HEK293 (cell line): ENCODE measurements at regions not wholly inside any gene's neighbourhood (a gene's known extent, or its start where the extent isn't known, plus 50 kb on each side); places are given as distances from the start of the nearest gene placed in this dataset.

ENCODE experiments used
- CTCF ChIA-PET: fragments of 350-600 bp; formaldehyde crosslinking; extraction: SDS; loops from one replicate; lab custom pipeline; 2021; ENCODE audit warnings: antibody characterized with exemption; lab: Yijun Ruan, JAX
- POLR2A ChIA-PET: fragments of 300-600 bp; formaldehyde crosslinking; extraction: SDS; loops from one replicate; lab custom pipeline; 2020; ENCODE audit warnings: antibody characterized with exemption, inconsistent platforms; lab: Yijun Ruan, JAX
- H3K27ac ChIP-seq: fragments of 200-500 bp; sonication (Bioruptor generic); 2 replicates; pipeline ENCODE4 v1.5.1; 2014; ENCODE audit warnings: low read depth, low read length, control low read depth, inconsistent platforms; ENCODE audit errors: extremely low read depth
- H3K36me3 ChIP-seq, 2 experiments: fragments of 200-500 bp in 1 of 2; sonication (Bioruptor generic) in 1 of 2; 1 replicate in 1 of 2; 2 replicates in 1 of 2; pipeline ENCODE4 v1.5.1; 2014 to 2017; ENCODE audit warnings: inconsistent platforms in 2 of 2, low read length in 2 of 2; ENCODE audit not compliant: control insufficient read depth in 2 of 2, insufficient read depth in 1 of 2
- H3K4me1 ChIP-seq: fragments of 200-500 bp; sonication (Bioruptor generic); 2 replicates; pipeline ENCODE4 v1.5.1; 2014; ENCODE audit warnings: mild to moderate bottlenecking, low read length, inconsistent platforms; ENCODE audit not compliant: control insufficient read depth, insufficient read depth
- H3K4me3 ChIP-seq: 2 replicates; pipeline ENCODE4 v1.5.1; 2011; ENCODE audit warnings: low read depth, mild to moderate bottlenecking, control low read depth, low read length, moderate library complexity
- H3K9me3 ChIP-seq: fragments of 200-500 bp; sonication (Bioruptor generic); 2 replicates; pipeline ENCODE4 v1.5.1; 2014; ENCODE audit warnings: low read depth, low read length, inconsistent platforms; ENCODE audit not compliant: control insufficient read depth, insufficient read depth
- GLI4 ChIP-seq: fragments of 450-650 bp; formaldehyde crosslinking; IDR thresholded peaks from 2 replicates; pipeline ENCODE4 v1.5.1; 2016; ENCODE audit warnings: missing biosample characterization, missing genetic modification characterization
- MEIS1 ChIP-seq: sonication (generic); formaldehyde crosslinking; IDR thresholded peaks from 2 replicates; pipeline ENCODE4 v1.8.1; 2022; ENCODE audit warnings: missing genetic modification reagents, mild to moderate bottlenecking, borderline replicate concordance
- MZF1 ChIP-seq: fragments of 450-650 bp; formaldehyde crosslinking; IDR thresholded peaks from 2 replicates; pipeline ENCODE4 v1.5.1; 2017; ENCODE audit warnings: missing biosample characterization, missing genetic modification characterization, borderline replicate concordance
- ZBTB17 ChIP-seq: fragments of 450-650 bp; formaldehyde crosslinking; IDR thresholded peaks from 2 replicates; pipeline ENCODE4 v1.5.1; 2016; ENCODE audit warnings: missing biosample characterization, missing genetic modification characterization
- ZNF155 ChIP-seq: fragments of 450-650 bp; formaldehyde crosslinking; IDR thresholded peaks from 2 replicates; pipeline ENCODE4 v1.5.1; 2016; ENCODE audit warnings: missing biosample characterization, missing genetic modification characterization
- ZNF2 ChIP-seq: fragments of 450-650 bp; formaldehyde crosslinking; IDR thresholded peaks from 2 replicates; pipeline ENCODE4 v1.5.1; 2016; ENCODE audit warnings: missing biosample characterization, missing genetic modification characterization
- ZNF202 ChIP-seq: fragments of 450-650 bp; formaldehyde crosslinking; IDR thresholded peaks from 2 replicates; pipeline ENCODE4 v1.5.1; 2016; ENCODE audit warnings: missing biosample characterization, missing genetic modification characterization, borderline replicate concordance
- ZNF311 ChIP-seq: fragments of 450-650 bp; formaldehyde crosslinking; IDR thresholded peaks from 2 replicates; pipeline ENCODE4 v1.5.1; 2017; ENCODE audit warnings: missing biosample characterization, missing genetic modification characterization, borderline replicate concordance
- ZNF37A ChIP-seq: fragments of 450-650 bp; IDR thresholded peaks from 2 replicates; pipeline ENCODE4 v1.5.1; 2018; ENCODE audit warnings: missing biosample characterization, missing genetic modification characterization
- ZNF416 ChIP-seq: fragments of 450-650 bp; formaldehyde crosslinking; IDR thresholded peaks from 2 replicates; pipeline ENCODE4 v1.5.1; 2016; ENCODE audit warnings: missing biosample characterization, missing genetic modification characterization
- ZNF510 ChIP-seq: fragments of 450-650 bp; formaldehyde crosslinking; IDR thresholded peaks from 2 replicates; pipeline ENCODE4 v1.5.1; 2018; ENCODE audit warnings: mild to moderate bottlenecking, missing genetic modification characterization, missing biosample characterization; ENCODE audit not compliant: insufficient replicate concordance
- ZNF514 ChIP-seq: fragments of 450-650 bp; formaldehyde crosslinking; IDR thresholded peaks from 2 replicates; pipeline ENCODE4 v1.5.1; 2016; ENCODE audit warnings: missing biosample characterization, missing genetic modification characterization
- ZNF548 ChIP-seq: fragments of 450-650 bp; formaldehyde crosslinking; IDR thresholded peaks from 2 replicates; pipeline ENCODE4 v1.5.1; 2016; ENCODE audit warnings: missing biosample characterization, missing genetic modification characterization
- ZNF623 ChIP-seq: fragments of 450-650 bp; formaldehyde crosslinking; IDR thresholded peaks from 2 replicates; pipeline ENCODE4 v1.5.1; 2016; ENCODE audit warnings: missing biosample characterization, missing genetic modification characterization
- ZNF624 ChIP-seq: fragments of 450-650 bp; formaldehyde crosslinking; IDR thresholded peaks from 2 replicates; pipeline ENCODE4 v1.5.1; 2017; ENCODE audit warnings: missing biosample characterization, missing genetic modification characterization
- ZNF660 ChIP-seq: fragments of 450-650 bp; IDR thresholded peaks from 2 replicates; pipeline ENCODE4 v1.5.1; 2018; ENCODE audit warnings: missing biosample characterization, mild to moderate bottlenecking, missing genetic modification characterization
- ZNF701 ChIP-seq: fragments of 450-650 bp; formaldehyde crosslinking; IDR thresholded peaks from 2 replicates; pipeline ENCODE4 v1.5.1; 2016; ENCODE audit warnings: missing biosample characterization, missing genetic modification characterization
- ZNF792 ChIP-seq: fragments of 450-650 bp; formaldehyde crosslinking; IDR thresholded peaks from 2 replicates; pipeline ENCODE4 v1.5.1; 2016; ENCODE audit warnings: missing biosample characterization, missing genetic modification characterization
- ZXDB ChIP-seq: fragments of 450-650 bp; formaldehyde crosslinking; IDR thresholded peaks from 2 replicates; pipeline ENCODE4 v1.5.1; 2016; ENCODE audit warnings: missing biosample characterization, missing genetic modification characterization
- TF ChIP-seq, protein P1 (sequence below): fragments of 450-650 bp; formaldehyde crosslinking; IDR thresholded peaks from 2 replicates; pipeline ENCODE4 v1.5.1; 2016; ENCODE audit warnings: missing biosample characterization, missing genetic modification characterization
- TF ChIP-seq, protein P2 (sequence below): sonication (generic); formaldehyde crosslinking; IDR thresholded peaks from 2 replicates; pipeline ENCODE4 v1.8.1; 2022; ENCODE audit warnings: mild to moderate bottlenecking, moderate library complexity, missing genetic modification reagents
- TF ChIP-seq, protein P3 (sequence below): fragments of 450-650 bp; formaldehyde crosslinking; IDR thresholded peaks from 2 replicates; pipeline ENCODE4 v1.5.1; 2017; ENCODE audit warnings: missing biosample characterization, mild to moderate bottlenecking, missing genetic modification characterization, moderate library complexity
- TF ChIP-seq, protein P4 (sequence below): fragments of 450-650 bp; formaldehyde crosslinking; IDR thresholded peaks from 2 replicates; pipeline ENCODE4 v1.5.1; 2016; ENCODE audit warnings: missing biosample characterization, missing genetic modification characterization
- TF ChIP-seq, protein P5 (sequence below): IDR thresholded peaks from 2 replicates; pipeline ENCODE4 v1.6.1; 2011; ENCODE audit warnings: mild to moderate bottlenecking, low read depth, low read length, borderline replicate concordance

DNA sequence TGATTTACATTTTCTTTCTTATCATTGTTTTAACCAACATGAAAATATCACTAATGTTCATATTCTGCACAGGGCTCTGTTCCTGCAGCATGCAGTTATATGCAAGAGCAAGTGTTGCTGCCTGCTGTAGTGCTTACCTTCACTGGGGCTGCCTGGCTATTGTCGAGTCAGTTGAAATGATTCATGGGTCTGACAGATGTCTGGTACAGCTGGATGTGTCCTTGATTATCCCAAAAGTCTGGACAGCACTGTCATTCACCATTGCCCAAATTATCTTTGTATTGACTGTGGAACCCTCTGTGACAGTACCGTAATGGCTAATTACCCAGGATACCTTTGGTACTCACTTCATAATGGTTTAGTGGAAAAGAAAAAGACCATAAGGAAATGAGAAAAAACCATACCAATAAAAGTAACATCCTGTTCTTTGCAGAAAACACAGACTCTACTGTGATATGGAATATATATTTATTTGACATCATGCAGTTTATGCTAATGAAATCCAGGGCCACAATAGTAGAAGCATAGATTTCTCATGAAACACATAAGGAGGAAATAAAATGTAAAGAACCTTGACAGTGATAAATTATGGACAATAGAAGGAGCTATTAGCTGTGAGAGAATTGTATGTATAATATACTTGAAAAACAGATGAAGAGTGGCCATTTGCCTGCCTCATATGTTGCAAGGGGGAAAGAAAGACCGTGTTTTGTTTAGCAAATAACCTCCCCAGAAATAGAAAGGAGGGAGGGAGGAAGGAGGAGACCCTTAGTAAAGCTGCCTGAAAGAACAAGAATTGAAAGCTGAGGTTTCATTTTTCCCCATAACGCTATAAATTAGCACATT, 249.8 kb upstream of the ATP5MC3 start:
- Histone ChIP-seq H3K4me3 (no peak overlapping the region), H3K36me3 (no peaks in the 10 kb centered on the region), H3K9me3 (no peaks in the 10 kb centered on the region), H3K27ac (no peak overlapping the region), H3K4me1 (no peaks in the 10 kb centered on the region)
- no peak for TF ChIP-seq MEIS1
- CTCF ChIA-PET, result interaction anchor here (0.7 to 2.9 kb wide), 4 partner anchors 9 to 395 kb away, joined by 3 to 7 read pairs (median 4); no protein-coding TSS in a partner anchor
- POLR2A ChIA-PET, result no interaction called here

DNA sequence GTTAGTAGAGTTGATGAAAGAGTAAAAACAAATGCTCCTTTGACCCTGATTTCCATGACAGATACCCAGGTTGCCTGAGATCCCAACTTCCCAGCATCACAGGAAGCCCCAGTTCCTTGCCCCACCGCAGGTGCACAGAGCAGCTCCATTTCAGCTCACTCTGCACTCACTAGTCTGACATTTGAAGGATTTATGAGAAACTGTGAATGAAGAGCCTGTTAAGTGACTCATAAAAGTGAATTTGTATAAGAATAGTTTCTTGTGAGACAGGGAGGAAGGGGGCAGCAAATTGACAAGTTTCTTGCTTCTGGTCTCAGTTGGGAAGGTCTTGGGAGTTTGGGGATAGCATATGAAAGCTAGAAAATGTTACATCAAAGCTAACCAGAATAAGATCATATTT, 248.7 kb upstream of the ATP5MC3 start:
- Histone ChIP-seq H3K36me3 (no peaks in the 10 kb centered on the region), H3K27ac (no peak overlapping the region), H3K9me3 (no peaks in the 10 kb centered on the region), H3K4me1 (no peaks in the 10 kb centered on the region), H3K4me3 (no peak overlapping the region)
- POLR2A ChIA-PET, result no interaction called here
- CTCF ChIA-PET, result interaction anchor here (1.3 kb wide), 1 partner anchor 10 kb away, joined by 5 read pairs; no protein-coding TSS in a partner anchor
- TF ChIP-seq ZNF623 (no peak), ZBTB17 (no peak), ZNF624 (tag by site-specific recombination) (no peak), ZNF202 (no peak), ZNF514 (tag by site-specific recombination) (no peak), ZNF311 (no peak)
- TF ChIP-seq, protein P1, sequence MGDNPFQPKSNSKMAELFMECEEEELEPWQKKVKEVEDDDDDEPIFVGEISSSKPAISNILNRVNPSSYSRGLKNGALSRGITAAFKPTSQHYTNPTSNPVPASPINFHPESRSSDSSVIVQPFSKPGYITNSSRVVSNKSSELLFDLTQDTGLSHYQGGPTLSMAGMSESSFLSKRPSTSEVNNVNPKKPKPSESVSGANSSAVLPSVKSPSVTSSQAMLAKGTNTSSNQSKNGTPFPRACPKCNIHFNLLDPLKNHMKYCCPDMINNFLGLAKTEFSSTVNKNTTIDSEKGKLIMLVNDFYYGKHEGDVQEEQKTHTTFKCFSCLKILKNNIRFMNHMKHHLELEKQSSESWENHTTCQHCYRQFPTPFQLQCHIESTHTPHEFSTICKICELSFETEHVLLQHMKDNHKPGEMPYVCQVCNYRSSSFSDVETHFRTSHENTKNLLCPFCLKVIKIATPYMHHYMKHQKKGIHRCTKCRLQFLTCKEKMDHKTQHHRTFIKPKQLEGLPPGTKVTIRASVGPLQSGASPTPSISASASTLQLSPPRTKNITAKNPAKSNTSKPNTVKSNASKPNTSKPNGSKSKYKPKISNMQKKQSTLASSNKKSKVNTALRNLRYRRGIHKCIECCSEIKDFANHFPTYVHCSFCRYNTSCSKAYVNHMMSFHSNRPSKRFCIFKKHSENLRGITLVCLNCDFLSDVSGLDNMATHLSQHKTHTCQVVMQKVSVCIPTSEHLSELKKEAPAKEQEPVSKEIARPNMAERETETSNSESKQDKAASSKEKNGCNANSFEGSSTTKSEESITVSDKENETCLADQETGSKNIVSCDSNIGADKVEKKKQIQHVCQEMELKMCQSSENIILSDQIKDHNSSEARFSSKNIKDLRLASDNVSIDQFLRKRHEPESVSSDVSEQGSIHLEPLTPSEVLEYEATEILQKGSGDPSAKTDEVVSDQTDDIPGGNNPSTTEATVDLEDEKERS, result no peak
- TF ChIP-seq, protein P2, sequence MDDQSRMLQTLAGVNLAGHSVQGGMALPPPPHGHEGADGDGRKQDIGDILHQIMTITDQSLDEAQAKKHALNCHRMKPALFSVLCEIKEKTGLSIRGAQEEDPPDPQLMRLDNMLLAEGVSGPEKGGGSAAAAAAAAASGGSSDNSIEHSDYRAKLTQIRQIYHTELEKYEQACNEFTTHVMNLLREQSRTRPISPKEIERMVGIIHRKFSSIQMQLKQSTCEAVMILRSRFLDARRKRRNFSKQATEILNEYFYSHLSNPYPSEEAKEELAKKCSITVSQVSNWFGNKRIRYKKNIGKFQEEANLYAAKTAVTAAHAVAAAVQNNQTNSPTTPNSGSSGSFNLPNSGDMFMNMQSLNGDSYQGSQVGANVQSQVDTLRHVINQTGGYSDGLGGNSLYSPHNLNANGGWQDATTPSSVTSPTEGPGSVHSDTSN, result no peak

DNA sequence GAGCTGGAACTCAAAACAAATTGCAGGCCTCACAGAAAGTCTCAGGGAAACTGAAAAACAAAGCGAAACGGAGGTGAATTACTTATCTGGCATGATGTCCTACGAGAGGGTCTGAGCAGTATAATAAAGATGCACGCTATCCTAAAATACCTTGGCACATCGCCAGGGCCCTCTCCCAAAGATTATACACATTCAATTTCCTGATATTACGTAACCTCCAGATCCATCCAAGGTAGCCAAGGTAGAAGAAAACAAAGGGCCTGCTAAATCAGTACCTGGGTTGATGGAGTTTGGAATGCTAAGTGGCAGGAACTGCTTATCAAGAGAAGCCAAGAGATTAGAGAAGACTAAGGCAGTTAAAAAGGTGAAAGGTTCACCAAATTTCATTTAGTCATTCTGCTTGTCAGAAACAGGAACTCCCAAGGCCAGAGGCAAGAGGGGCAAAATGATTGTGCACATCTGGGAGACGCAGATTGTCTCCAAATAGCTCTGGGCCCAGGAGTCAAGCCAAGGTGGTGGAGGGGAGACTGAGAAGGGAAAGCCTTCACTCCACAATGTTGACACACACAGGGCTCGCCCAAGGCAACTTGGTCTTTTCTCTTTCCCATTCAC, 236.8 kb upstream of the ATP5MC3 start:
- Histone ChIP-seq H3K27ac (no peak overlapping the region), H3K36me3 (no peaks in the 10 kb centered on the region), H3K4me3 (no peak overlapping the region), H3K9me3 (no peaks in the 10 kb centered on the region), H3K4me1 (no peaks in the 10 kb centered on the region)
- CTCF ChIA-PET, result no interaction called here
- POLR2A ChIA-PET, result no interaction called here
- TF ChIP-seq ZNF660, result no peak
- TF ChIP-seq ZNF155, result no peak
- TF ChIP-seq ZNF701 (tag by site-specific recombination), result no peak
- no peak for TF ChIP-seq ZXDB
- TF ChIP-seq ZNF37A, result no peak
- TF ChIP-seq, protein P3, sequence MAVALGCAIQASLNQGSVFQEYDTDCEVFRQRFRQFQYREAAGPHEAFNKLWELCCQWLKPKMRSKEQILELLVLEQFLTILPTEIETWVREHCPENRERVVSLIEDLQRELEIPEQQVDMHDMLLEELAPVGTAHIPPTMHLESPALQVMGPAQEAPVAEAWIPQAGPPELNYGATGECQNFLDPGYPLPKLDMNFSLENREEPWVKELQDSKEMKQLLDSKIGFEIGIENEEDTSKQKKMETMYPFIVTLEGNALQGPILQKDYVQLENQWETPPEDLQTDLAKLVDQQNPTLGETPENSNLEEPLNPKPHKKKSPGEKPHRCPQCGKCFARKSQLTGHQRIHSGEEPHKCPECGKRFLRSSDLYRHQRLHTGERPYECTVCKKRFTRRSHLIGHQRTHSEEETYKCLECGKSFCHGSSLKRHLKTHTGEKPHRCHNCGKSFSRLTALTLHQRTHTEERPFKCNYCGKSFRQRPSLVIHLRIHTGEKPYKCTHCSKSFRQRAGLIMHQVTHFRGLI, result no peak
- no peak for TF ChIP-seq ZNF510 (tag by site-specific recombination)
- TF ChIP-seq, protein P4, sequence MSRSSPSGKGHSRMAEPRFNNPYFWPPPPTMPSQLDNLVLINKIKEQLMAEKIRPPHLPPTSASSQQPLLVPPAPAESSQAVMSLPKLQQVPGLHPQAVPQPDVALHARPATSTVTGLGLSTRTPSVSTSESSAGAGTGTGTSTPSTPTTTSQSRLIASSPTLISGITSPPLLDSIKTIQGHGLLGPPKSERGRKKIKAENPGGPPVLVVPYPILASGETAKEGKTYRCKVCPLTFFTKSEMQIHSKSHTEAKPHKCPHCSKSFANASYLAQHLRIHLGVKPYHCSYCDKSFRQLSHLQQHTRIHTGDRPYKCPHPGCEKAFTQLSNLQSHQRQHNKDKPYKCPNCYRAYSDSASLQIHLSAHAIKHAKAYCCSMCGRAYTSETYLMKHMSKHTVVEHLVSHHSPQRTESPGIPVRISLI (tag by site-specific recombination), result no peak
- TF ChIP-seq, protein P5, sequence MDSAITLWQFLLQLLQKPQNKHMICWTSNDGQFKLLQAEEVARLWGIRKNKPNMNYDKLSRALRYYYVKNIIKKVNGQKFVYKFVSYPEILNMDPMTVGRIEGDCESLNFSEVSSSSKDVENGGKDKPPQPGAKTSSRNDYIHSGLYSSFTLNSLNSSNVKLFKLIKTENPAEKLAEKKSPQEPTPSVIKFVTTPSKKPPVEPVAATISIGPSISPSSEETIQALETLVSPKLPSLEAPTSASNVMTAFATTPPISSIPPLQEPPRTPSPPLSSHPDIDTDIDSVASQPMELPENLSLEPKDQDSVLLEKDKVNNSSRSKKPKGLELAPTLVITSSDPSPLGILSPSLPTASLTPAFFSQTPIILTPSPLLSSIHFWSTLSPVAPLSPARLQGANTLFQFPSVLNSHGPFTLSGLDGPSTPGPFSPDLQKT, result no peak
- TF ChIP-seq ZNF548 (tag by site-specific recombination), result no peak
- no peak for TF ChIP-seq ZNF2 (tag by site-specific recombination)
- no peak for TF ChIP-seq MZF1
- no peak for TF ChIP-seq ZNF792
- TF ChIP-seq GLI4 (tag by site-specific recombination), result no peak
- no peak for TF ChIP-seq ZNF416 (tag by site-specific recombination)
